Lung microvascular endothelial cell (primary cell): ENCODE measurements at regions not wholly inside any gene's neighbourhood (a gene's known extent, or its start where the extent isn't known, plus 50 kb on each side); places are given as distances from the start of the nearest gene placed in this dataset.

Source experiments
- DNase-seq, 2 donors: peaks; one replicate each; pipeline versions ENCODE4 v3.0.0 to v3.0.0-alpha.2; 2010; ENCODE audit warnings: low read depth in 2 of 2

GRCh38 chr15:93206893-93207292, 117.9 kb upstream of the RGMA start:
- no peak for DNase-seq

DNA sequence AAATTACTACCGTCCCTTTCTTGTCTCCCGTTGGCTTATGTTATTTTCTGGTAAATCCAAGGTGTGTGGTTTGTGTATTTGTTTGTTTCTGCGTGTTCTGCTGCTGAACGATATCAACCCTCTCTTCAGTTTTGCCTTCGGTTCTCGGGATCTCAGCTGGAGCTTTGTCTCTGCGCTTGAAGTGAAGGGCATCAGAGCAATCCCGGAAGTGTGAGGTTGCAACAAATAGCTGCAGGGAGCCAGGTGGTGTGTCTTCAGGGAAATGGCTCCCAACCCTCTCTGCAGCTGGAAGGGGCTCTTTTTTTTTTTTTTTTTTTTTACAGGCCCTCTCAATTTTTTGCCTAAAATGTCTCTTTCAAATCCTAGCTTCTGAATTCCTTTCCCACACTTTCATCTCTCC, 116.4 kb upstream of the RGMA start:
- no peak for DNase-seq

DNA sequence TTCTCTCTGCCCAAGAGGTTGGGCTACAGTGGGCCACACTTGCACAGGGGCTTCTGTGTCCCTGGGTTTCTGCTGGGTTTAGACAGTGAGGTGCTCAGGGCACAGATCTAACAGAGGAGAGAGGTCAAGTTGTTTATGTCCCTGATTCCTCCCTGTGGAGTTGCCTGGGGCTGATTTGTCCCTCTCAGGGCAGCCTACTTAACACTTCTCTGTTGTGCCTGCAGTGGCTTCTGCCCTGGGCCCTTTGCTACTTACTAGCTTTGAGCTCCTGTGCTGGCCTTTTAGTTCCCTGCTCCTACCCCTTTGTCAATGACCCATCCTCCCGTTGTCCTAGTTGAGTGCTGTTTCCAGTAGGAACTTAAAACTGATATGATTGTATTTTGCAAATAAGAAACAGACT, 114.0 kb upstream of the RGMA start:
- DNase-seq, result no peak

GRCh38 chr15:93202405-93202804, 113.4 kb upstream of the RGMA start:
- DNase-seq, result no peak

DNA sequence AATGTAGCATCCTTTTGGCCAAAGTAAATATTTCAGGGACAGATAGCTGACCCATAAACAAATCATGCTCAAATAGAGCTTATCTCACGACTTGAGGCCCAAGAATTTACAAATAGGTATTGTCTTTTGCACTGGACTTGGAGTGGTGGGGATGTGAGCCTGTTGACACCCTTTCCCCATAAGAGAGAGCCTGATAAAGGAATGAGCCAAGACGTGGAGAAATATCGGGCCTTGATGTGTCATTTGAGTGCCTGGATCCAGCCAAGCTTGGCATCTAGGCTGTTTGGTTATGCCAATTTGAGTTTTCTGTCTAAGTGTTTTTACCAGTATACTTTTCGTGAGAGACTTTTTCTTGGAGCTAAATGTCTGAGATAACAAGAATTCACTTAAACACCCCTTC, 112.9 kb upstream of the RGMA start:
- no peak for DNase-seq

DNA sequence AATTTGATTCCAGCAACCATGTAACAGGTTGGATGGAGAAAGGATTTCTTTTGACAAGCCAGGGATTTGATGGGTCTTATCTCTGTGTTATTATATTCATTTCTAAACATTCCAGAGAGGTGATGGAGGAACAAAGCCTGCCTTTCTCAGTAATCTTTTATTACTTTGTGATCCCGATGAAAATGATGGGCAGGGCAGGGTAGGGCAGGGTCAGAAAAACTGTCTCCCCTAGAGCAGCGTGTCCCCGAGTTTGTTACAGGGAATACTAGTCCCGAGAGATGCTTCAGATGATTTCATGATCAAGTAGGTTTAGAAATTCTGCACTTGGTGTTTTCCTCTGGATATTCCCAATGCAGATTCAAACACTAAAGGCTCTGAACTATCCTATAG, 111.8 kb upstream of the RGMA start:
- no peak for DNase-seq

- DNase-seq, result no peak
Observed at GRCh38 chr15:93200081-93200836, 111.2 kb upstream of the RGMA start.

DNA sequence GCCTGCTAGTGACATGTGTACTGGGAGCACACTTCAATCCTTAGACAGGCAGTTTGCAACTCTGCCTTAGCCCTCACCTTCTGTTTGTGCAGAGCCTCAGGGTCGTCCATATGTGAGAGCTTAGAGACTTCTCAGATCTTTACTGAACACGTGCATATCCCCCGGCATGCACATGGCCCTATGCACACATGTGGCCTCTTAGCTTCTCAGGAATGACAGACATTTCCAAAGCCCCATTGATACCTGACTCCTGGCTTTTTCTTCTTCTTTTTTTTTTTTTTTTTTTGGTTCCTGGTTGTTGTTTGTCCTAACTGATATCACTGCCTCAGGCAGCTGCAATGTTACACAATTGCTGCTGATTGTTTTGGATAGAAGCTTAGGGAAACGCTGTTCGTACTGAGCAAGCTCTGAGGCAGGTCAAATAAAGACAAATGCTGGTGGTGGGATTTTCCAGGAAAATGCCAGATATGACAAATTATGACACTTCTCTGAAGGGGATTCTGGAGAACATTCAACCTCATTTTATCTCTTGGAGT, 107.2 kb upstream of the RGMA start:
- no peak for DNase-seq

- no peak for DNase-seq
Observed at GRCh38 chr15:93195109-93195508, 106.1 kb upstream of the RGMA start.

- no peak for DNase-seq
Observed at GRCh38 chr15:93190238-93190637, 101.2 kb upstream of the RGMA start.

GRCh38 chr15:93189561-93189960, 100.5 kb upstream of the RGMA start:
- DNase-seq, result no peak

- DNase-seq, result no peak
Observed at GRCh38 chr15:93188236-93188635, 99.2 kb upstream of the RGMA start.

- DNase-seq, result no peak
Observed at GRCh38 chr15:93185796-93186195, 96.8 kb upstream of the RGMA start.

DNA sequence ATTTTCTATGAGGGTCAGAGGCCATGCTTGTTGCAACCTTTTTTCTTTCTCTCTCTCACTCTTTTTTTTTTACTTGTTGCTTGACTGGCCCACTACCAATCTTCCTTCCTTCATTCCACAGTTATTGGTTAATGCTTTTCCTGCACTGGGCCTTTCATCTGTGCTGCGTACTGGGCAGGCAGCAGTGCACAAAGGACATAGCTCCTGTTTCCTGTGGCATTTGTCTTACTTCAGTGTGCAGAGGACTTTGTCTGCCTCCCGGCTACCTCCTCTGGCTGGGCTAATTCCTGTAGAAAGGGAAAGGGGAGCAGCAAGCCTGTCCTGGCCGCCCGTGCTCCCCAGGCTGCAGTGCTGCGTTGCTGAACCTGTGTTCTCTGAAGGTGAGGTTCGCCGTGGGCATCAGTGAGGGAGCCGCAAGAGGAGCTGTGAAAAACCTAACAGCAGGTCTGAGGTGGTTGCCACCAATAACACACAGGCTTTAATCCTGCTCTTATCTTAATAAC, 93.7 kb upstream of the RGMA start:
- DNase-seq, result no peak

DNA sequence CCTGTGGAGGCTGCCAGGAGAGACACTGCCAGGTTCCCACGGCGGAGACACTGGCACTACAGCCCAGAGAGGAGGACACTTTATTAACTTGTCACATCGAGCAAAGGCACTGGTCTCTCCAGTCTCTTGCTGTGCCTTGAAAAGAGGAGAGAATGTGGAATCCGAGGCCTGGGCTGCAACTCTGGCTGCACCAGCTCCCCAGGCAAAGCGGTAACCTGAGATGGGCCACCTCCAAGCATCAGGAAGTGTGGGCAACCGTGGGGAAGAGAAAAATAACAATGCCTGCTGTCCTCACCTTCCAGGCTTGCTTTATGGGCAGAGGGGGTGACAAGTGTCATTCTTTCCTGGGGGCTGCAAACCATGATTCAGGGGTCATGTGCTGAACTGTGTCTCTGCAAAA, 91.6 kb upstream of the RGMA start:
- DNase-seq, result no peak

DNA sequence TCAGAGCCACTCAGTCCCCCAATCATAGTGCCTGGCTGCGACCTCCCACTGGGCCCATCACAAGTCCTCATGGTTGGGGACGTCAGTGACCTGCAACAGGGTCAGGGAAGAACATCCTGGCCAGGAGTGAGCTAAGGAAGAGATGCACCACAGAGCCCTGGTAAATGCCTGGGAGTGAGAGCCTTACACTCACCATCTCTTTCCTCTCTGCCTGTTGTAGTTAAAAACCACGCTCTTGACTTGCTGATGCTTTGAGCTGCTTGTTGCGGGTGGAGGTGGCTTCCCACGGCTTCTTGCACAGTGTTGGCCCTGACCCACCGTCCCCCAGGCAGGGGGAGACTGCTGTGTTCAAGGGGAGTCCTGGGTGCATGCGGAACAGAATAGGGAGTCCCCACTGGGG, 91.1 kb upstream of the RGMA start:
- DNase-seq, result no peak

- no peak for DNase-seq
Observed at GRCh38 chr15:93179700-93180102, 90.7 kb upstream of the RGMA start.

DNA sequence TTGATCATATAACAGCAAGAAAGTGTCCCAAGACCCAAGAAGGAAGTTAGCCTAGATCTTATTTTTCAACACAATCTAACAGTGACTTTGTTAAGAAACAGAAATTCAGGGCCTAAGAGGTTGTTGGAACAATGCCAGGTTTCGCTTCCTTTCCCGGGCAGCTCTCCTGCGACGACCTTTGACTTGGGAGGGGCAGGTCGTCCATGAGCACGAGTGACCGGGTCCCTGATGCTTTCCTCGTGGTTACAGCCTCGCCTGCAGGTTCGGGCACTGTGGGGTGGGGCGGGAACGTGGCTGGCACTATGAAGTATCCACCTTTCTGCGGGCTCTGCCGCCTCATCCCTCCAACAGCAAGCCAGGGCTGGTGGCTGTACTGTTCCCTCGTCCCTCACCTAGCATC, 90.1 kb upstream of the RGMA start:
- DNase-seq, result no peak

GRCh38 chr15:93178371-93178770, 89.4 kb upstream of the RGMA start:
- DNase-seq, result no peak

- DNase-seq, result no peak
Observed at GRCh38 chr15:93176065-93176464, 87.1 kb upstream of the RGMA start.

DNA sequence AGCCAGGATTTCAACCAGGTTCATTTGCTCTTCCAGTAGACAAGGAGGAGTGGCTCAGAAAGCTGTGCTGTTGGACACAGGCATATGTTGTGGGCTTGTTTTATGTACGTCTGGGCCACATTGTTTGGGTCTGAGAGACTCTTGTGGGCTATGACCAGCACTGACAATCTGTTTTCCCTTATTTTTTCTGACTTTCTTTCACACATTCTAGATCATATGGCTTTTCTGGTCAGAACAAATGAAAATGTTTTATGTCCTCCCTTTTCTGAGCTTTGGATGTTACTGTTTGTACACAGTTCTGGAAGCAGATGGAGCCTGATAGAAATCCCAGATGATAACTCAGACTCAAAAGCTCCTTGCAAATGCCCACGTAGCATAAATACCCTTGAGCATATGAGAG, 85.8 kb upstream of the RGMA start:
- no peak for DNase-seq

GRCh38 chr15:93173369-93173768, 84.4 kb upstream of the RGMA start:
- peak in 1 of 2 donors; percentile 12 for DNase-seq

- DNase-seq, result no peak
Observed at GRCh38 chr15:93171476-93171875, 82.5 kb upstream of the RGMA start.

DNA sequence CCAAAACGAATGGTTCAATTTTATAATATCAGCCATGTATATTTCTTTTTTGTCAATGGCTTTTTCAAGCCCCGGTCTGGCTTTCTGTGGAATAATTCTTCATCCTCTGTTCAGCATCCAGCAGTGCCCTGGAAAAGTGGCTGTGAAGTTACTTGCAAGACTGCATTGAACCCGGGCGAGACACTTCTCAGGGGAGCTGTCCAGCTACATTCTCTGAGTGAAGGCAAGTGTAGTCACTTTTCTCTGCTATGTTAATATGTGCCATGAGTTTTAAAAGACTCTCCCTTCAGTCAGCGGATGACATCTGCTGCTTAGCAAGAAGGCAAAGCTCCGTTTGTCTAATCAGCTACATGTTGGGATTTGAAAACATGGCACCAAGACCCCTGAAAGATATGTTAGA, 81.3 kb upstream of the RGMA start:
- no peak for DNase-seq
